HG02970 (cell line): ENCODE measurements at regions not wholly inside any gene's neighbourhood (a gene's known extent, or its start where the extent isn't known, plus 50 kb on each side); places are given as distances from the start of the nearest gene placed in this dataset.

ENCODE experiments used
- ATAC-seq: cut with Tn5 transposase; IDR thresholded peaks from one replicate; pipeline ENCODE4 v1.9.1; 2021; ENCODE audit warnings: mild to moderate bottlenecking, moderate library complexity, moderate number of reproducible peaks; ENCODE audit not compliant: unreplicated experiment, low FRiP score

GRCh38 chr3:109897734-109898133 lies 560.4 kb upstream of the DPPA4 start:
- ATAC-seq, result no peak

GRCh38 chr3:109899925-109900324 lies 562.6 kb upstream of the DPPA4 start:
- no peak for ATAC-seq

DNA sequence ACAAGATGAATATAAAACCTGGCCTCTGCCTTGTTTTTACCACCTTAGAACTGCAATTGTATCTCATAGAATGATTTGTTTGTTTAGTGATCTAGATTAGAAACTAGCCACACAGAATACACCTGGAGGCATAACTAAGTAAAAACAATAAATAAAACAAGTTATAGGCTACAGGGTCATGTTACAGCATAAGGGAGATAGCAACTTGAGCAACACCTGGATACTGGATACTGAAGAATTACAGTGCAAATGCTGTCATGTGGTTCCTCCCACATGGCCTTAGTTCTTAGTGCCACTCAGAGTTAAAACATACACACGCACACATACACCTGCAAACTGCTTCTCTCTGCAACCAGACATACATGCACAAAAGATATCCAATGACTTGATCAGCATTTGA lies 563.4 kb upstream of the DPPA4 start:
- no peak for ATAC-seq

DNA sequence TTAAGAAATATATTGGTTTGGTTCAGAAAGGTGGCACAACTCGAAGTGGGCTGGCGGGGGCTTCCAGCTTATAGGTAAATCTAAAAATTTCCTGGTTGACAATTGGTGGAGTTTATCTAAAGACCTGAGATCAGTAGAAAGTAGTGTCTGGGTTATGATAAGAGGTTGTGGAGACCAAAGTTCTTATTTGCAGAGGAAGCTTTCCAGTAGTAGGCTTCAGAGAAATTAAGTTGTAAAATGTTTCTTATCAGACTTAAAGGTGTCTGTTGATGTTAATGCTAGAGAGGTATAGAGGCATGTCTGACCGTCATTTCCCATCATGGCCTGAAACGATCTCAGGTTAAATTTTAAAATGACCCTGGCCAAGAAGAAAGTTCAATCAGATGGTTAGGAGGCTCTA lies 565.2 kb upstream of the DPPA4 start:
- ATAC-seq, result no peak

- ATAC-seq, result no peak
Measured at GRCh38 chr3:109903100-109903499, 565.8 kb upstream of the DPPA4 start.

GRCh38 chr3:109910772-109911171 lies 573.4 kb upstream of the DPPA4 start:
- ATAC-seq, result no peak

GRCh38 chr3:109918740-109919139 lies 581.4 kb upstream of the DPPA4 start:
- ATAC-seq, result no peak

DNA sequence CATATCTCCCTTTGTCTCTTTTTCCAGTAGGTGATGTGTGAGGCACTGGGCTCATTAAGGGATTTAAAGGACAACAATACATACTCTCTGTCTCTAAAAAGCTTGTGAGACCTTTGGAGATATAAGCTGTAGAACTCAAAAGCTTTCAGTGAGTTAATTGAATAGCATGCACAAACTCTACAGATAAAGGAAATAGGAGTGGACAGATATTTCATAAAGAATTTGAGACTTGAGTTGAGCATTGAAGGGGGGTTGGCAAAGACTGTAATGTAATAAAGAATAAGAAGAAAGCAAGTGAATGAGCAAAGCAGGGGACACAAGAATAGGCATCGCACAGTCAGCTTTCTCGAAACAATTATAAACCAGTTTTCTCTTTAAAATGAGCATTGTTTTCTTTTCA lies 583.4 kb upstream of the DPPA4 start:
- no peak for ATAC-seq

- no peak for ATAC-seq
Measured at GRCh38 chr3:109921509-109921908, 584.2 kb upstream of the DPPA4 start.

GRCh38 chr3:109922856-109923255 lies 585.5 kb upstream of the DPPA4 start:
- no peak for ATAC-seq

GRCh38 chr3:109923431-109923830 lies 586.1 kb upstream of the DPPA4 start:
- ATAC-seq, result no peak

GRCh38 chr3:109924196-109924595 lies 586.9 kb upstream of the DPPA4 start:
- ATAC-seq, result no peak

DNA sequence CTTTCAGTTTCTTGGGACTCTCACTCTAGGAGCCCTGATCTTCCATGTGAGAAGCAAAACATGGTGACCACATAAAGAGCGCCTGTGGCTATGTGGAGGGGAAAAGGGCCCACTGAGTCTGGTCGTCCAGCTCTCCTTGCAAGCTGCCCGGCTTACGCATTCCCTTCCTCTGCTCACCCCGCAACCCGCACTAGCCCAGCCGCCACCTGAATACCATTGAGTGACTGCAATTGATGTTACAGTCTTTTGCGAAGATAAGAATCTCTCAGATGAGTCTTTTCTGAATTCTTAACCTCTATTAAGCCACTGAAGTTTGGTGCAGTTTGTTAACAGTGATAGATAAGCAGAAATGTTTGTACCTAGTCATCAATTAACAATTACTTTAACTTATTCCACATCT lies 589.0 kb upstream of the DPPA4 start:
- no peak for ATAC-seq

- ATAC-seq, result no peak
Measured at GRCh38 chr3:109927161-109927560, 589.8 kb upstream of the DPPA4 start.

GRCh38 chr3:109927726-109928125 lies 590.4 kb upstream of the DPPA4 start:
- no peak for ATAC-seq

DNA sequence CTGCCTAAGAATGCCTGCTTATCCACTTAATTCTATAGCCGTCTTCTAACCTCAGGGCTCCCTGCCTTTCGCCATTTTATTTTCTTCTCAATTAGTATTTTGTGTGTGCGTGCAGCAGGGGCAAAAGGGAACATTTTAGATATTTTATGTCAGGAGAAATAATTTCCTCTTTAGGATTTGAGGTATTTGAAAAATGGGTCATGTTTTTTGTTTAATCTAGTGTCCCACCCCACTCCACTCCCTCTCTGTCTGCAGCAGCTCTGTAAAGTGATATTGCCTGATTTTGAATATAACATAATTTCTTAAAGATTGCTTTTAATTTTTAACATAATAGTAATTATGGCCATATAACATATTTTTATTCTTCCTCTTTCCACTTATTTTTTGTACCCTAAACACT lies 593.2 kb upstream of the DPPA4 start:
- no peak for ATAC-seq

GRCh38 chr3:109933576-109933975 lies 596.2 kb upstream of the DPPA4 start:
- ATAC-seq, result no peak

- no peak for ATAC-seq
Measured at GRCh38 chr3:109939817-109940216, 602.5 kb upstream of the DPPA4 start.

GRCh38 chr3:109943181-109943580 lies 605.8 kb upstream of the DPPA4 start:
- no peak for ATAC-seq

DNA sequence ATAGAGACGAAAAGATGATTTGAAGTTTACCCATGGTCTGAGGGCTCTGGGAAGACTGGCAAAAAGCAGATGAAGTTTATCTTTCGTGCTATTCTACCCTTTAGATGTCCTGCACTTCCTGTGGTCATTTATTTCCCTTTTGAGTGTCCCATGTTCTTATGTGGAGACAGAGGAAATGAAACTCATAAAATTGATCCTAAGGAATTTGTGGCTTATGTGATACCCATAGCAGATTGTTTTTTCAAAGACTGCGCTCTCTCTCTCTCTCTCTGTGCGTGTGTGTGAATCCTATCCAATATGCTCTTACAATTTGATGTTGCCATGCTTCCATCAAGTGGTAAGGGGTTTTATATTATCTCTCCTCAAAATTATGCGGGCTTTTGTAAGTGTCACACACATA lies 607.5 kb upstream of the DPPA4 start:
- no peak for ATAC-seq

GRCh38 chr3:109952924-109953323 lies 615.6 kb upstream of the DPPA4 start:
- ATAC-seq, result no peak

- no peak for ATAC-seq
Measured at GRCh38 chr3:109963831-109964230, 626.5 kb upstream of the DPPA4 start.

DNA sequence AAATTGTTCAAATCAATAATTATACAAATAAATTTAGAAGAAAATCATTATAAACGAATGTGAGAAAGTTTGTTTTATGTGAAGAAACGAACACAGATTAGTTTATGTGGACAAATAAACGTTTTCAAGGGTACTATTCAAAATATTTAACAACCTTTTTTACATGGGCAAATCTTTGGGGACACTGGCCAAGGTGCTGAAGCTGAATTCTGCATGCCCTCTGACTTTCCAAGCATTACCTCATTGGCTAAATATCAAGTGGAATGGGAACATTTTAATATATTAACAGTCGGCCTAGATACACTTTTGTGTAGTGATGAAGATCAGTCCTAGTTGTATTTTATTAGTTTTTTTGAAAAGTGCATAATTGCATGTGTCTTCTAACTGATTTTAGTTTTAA lies 636.4 kb upstream of the DPPA4 start:
- no peak for ATAC-seq
